Lower lobe of right lung (tissue), 2 donors: ENCODE measurements at regions not wholly inside any gene's neighbourhood (a gene's known extent, or its start where the extent isn't known, plus 50 kb on each side); places are given as distances from the start of the nearest gene placed in this dataset.

Experiments
- ATAC-seq, 2 donors: fragments of 200-7000 bp; cut with Tn5 transposase; one replicate each; pipeline ENCODE4 v1.9.1; 2020 to 2022; ENCODE audit warnings: mild to moderate bottlenecking in 2 of 2, moderate library complexity in 2 of 2
- DNase-seq: peaks from one replicate; pipeline ENCODE4 v3.0.0-alpha.2; 2020
- H3K27ac ChIP-seq: fragments of 200-600 bp; one replicate; pipeline ENCODE4 v1.8.0; 2022
- H3K27me3 ChIP-seq: fragments of 200-600 bp; one replicate; pipeline ENCODE4 v1.8.0; 2022; ENCODE audit warnings: low read depth
- H3K36me3 ChIP-seq: fragments of 200-600 bp; one replicate; pipeline ENCODE4 v1.8.0; 2022; ENCODE audit warnings: mild to moderate bottlenecking
- H3K4me1 ChIP-seq: fragments of 200-600 bp; one replicate; pipeline ENCODE4 v1.8.0; 2022
- H3K4me3 ChIP-seq: fragments of 200-600 bp; one replicate; pipeline ENCODE4 v1.8.0; 2022; ENCODE audit warnings: mild to moderate bottlenecking
- H3K9me3 ChIP-seq: fragments of 200-600 bp; one replicate; pipeline ENCODE4 v1.8.0; 2022
- intact Hi-C: fragments of 100-400 bp; cut with DNase I; formaldehyde crosslinking; loops from one replicate; pipeline ENCODE4 v1.11.0; 2022
- TF ChIP-seq, protein P1 (sequence below): fragments of 200-600 bp; IDR thresholded peaks from one replicate; pipeline ENCODE4 v1.8.0; 2022; ENCODE audit warnings: antibody characterized with exemption, mild to moderate bottlenecking
- donor health status: DM: no; HTN: yes; CAD: no; lungs with severe emphysema.

DNA sequence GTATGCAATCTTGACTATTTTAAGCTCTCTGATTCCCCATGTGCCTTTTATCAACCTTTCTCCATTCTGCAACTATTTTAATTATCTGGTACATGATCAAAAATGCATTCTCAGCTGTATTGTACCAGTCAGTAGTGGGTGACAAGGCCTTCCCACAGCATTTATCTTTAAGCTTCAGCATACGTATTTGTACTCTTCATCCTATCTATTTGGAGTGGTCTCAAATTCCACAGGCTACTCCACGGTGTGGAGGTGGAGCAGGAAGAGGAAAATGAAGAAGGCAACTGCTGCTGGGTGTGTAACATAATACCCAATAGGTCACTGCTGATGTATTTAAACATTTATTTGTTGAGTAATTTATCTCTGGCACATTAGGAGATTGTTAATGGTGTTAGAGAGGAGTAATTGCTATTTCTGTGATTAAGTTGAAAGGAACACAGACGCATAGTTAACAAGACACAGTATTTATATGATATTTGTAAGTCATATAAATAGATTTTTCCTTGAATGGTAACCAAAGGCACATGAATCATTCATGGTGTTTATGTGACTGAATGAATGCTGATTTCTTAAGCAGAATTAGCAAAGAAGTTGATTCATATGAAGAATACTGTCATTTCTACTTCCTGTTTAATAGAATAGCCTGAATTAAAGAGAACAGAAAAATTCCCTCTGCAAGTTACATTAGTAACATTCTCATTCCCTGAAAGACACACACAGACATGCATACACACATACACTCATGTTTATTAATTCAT lies 153.8 kb upstream of the NR3C1 start:
- TF ChIP-seq, protein P1, sequence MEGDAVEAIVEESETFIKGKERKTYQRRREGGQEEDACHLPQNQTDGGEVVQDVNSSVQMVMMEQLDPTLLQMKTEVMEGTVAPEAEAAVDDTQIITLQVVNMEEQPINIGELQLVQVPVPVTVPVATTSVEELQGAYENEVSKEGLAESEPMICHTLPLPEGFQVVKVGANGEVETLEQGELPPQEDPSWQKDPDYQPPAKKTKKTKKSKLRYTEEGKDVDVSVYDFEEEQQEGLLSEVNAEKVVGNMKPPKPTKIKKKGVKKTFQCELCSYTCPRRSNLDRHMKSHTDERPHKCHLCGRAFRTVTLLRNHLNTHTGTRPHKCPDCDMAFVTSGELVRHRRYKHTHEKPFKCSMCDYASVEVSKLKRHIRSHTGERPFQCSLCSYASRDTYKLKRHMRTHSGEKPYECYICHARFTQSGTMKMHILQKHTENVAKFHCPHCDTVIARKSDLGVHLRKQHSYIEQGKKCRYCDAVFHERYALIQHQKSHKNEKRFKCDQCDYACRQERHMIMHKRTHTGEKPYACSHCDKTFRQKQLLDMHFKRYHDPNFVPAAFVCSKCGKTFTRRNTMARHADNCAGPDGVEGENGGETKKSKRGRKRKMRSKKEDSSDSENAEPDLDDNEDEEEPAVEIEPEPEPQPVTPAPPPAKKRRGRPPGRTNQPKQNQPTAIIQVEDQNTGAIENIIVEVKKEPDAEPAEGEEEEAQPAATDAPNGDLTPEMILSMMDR: no peak
- intact Hi-C loops: no loop called here
- no peak for ATAC-seq

DNA sequence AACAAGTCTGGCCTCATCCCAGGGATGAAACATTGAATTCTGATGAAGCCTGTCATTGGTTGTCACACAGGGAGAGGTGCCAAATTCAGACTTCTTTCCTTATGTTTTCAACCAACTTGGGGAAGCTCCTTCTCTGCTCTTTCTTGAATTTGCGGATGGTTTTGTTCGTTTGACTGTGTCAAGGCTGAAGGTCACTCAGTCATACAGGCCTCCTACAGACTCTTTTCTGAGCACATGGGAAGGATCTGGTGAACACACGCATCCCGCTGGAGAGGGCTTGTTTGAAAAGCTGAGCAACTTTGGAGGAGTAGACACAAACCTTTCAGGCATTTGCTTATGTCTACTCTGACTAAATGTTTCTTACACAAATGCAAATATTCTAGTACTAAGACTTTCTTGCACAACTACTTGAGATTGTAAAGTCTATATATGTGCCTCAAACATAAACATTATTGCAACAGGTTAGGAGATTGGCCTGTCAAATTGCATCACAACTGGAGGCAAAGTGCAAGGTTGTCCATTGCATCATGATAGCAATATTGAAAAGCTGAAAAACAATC lies 151.5 kb upstream of the NR3C1 start:
- DNase-seq (no peak), ATAC-seq (no peak)
- Histone ChIP-seq H3K27me3 (no peaks in the 10 kb centered on the region), H3K4me1 (peaks cover 24% of the 10 kb centered on the region), H3K4me3 (no peak overlapping the region), H3K27ac (no peak overlapping the region), H3K36me3 (no peaks in the 10 kb centered on the region), H3K9me3 (no peaks in the 10 kb centered on the region)
- intact Hi-C loops: no loop called here
- TF ChIP-seq, protein P1: no peak

More for the DNA sequence above, 153.8 kb upstream of the NR3C1 start:
- no peak for DNase-seq
- H3K36me3 ChIP-seq: no peaks in the 10 kb centered on the region
- H3K4me3 ChIP-seq: no peak overlapping the region
- no peaks in the 10 kb centered on the region for H3K9me3 ChIP-seq
- H3K27me3 ChIP-seq: no peaks in the 10 kb centered on the region
- no peak overlapping the region for H3K27ac ChIP-seq
- H3K4me1 ChIP-seq: peaks cover 24% of the 10 kb centered on the region

DNA sequence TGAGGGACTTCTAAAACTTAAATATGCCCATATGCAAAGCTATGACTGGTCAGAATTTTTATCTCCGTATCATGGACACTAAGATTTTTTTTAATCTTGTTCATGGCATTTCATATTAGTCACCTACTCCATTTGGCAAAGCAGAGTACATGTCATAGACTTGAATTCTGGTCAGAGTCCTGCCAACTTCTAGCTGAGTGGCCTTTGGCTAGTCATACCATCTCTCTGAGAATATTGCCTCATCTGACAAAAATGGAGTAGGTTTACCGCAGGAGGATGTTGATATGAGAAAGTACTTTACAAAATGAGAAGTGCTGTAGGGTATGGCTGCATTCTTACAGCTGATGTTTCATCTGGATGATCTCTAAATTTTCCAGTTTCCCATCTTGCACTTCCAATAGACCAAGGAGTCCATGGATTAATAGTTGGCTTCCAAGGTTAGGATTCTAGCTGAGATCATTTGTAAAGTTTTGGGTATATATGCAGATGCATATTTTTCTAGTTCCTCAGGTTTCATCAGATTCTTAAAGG lies 150.8 kb upstream of the NR3C1 start:
- intact Hi-C loops: no loop called here
- ATAC-seq: peak; percentile 78 to 82
- TF ChIP-seq, protein P1: no peak
- no peak for DNase-seq
- Histone ChIP-seq H3K36me3 (no peaks in the 10 kb centered on the region), H3K27me3 (no peaks in the 10 kb centered on the region), H3K4me3 (no peak overlapping the region), H3K9me3 (no peaks in the 10 kb centered on the region), H3K4me1 (peaks cover 24% of the 10 kb centered on the region), H3K27ac (no peak overlapping the region)

DNA sequence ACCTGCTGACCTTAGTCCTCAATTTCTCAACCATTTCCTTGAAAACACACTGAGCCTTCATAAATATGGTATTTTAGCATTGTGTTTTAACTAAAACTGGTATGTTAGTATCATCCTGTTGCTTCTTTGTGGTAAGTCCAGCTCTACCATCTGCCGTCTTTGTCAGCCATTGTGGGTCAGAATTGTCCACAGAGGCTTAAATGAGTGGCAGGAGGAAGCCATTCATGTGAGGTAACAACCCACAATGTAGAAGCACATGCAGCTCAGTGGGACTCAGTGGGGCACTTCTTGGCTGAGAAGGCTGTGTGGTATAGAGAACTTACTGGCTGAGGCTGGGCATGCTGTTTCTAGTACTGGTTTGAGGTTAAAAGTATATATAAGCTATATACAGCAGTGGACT lies 149.2 kb upstream of the NR3C1 start:
- DNase-seq: no peak

DNA sequence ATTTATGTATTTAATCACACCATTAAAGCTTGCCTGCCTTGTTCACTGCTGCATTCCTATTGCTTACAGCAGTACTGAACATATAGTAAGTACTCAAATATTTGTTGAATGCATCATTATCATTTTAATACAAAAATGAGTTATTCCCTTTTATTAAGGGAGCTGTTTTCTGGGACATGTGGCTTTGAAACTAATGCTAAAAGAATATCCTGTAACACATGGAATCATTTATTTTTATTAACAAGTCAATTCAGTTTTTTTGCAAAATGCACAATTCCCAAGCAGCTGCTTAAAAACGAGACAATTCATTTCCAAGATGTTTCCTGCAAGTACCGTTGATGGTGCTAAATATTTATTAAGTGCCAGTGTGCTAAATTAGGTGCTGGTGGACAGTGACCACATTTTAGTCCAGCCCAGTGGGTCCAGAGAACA lies 148.3 kb upstream of the NR3C1 start:
- Histone ChIP-seq H3K9me3 (no peaks in the 10 kb centered on the region), H3K27me3 (no peaks in the 10 kb centered on the region), H3K4me1 (peaks cover 14% of the 10 kb centered on the region), H3K4me3 (no peak overlapping the region), H3K36me3 (no peaks in the 10 kb centered on the region), H3K27ac (no peak overlapping the region)
- DNase-seq: no peak
- TF ChIP-seq, protein P1: no peak
- no peak for ATAC-seq
- intact Hi-C loops: no loop called here

More for the DNA sequence above, 149.2 kb upstream of the NR3C1 start:
- Histone ChIP-seq H3K36me3 (no peaks in the 10 kb centered on the region), H3K27me3 (no peaks in the 10 kb centered on the region), H3K9me3 (no peaks in the 10 kb centered on the region), H3K27ac (no peak overlapping the region), H3K4me3 (no peak overlapping the region), H3K4me1 (peaks cover 22% of the 10 kb centered on the region)
- intact Hi-C loops: no loop called here
- ATAC-seq: no peak
- TF ChIP-seq, protein P1: no peak
